Prostate gland (tissue), 2 donors: ENCODE measurements at regions not wholly inside any gene's neighbourhood (a gene's known extent, or its start where the extent isn't known, plus 50 kb on each side); places are given as distances from the start of the nearest gene placed in this dataset.

Experiments
- DNase-seq: peaks from one replicate; pipeline ENCODE4 v3.0.0-alpha.2; 2019; ENCODE audit warnings: low spot score
- H3K27ac ChIP-seq, 2 donors: fragments of 200-600 bp; sonication (generic); 2 replicates each; pipeline ENCODE4 v1.5.1; 2017 to 2019
- H3K27me3 ChIP-seq: fragments of 200-600 bp; sonication (generic); replicated peaks from 2 replicates; pipeline ENCODE4 v1.5.1; 2019; ENCODE audit not compliant: insufficient read depth
- H3K36me3 ChIP-seq, 2 donors: fragments of 200-600 bp; sonication (generic); 1 replicate in 1 of 2; 2 replicates in 1 of 2; pipeline versions ENCODE4 v1.5.1 to v1.8.1; 2017 to 2019
- H3K4me1 ChIP-seq: fragments of 200-600 bp; sonication (generic); replicated peaks from 2 replicates; pipeline ENCODE4 v1.5.1; 2019
- H3K4me3 ChIP-seq, 2 donors: fragments of 200-600 bp; sonication (generic); 2 replicates each; pipeline ENCODE4 v1.5.1; 2017 to 2019
- H3K9me3 ChIP-seq: fragments of 200-600 bp; sonication (generic); 2 replicates; pipeline ENCODE4 v1.5.1; 2017
- POLR2A ChIP-seq: fragments of 450-650 bp; IDR thresholded peaks from one replicate; pipeline ENCODE4 v1.6.1; 2016; ENCODE audit warnings: antibody characterized with exemption, mild to moderate bottlenecking
- POLR2AphosphoS5 ChIP-seq: sonication (generic); formaldehyde crosslinking; IDR thresholded peaks from one replicate; pipeline ENCODE4 v1.6.1; 2017; ENCODE audit warnings: antibody characterized with exemption
- WGBS: methylation state at CpG from one replicate; pipeline ENCODE4 v1.1.5; 2018; 5-methylcytosine and 5-hydroxymethylcytosine counted together
- intact Hi-C: fragments of 100-400 bp; cut with DNase I; formaldehyde crosslinking; loops from one replicate; pipeline ENCODE4 v1.14.2; 2022
- TF ChIP-seq, protein P1 (sequence below), 4 experiments: fragments of 200-600 bp in 2 of 4; fragments of 450-650 bp in 2 of 4; sonication (generic) in 2 of 4; IDR thresholded peaks; 1 replicate in 3 of 4; 2 replicates in 1 of 4; pipeline ENCODE4 v1.5.1; 2016 to 2019; ENCODE audit warnings: antibody characterized with exemption in 4 of 4, mild to moderate bottlenecking in 2 of 4, moderate library complexity in 2 of 4

DNA sequence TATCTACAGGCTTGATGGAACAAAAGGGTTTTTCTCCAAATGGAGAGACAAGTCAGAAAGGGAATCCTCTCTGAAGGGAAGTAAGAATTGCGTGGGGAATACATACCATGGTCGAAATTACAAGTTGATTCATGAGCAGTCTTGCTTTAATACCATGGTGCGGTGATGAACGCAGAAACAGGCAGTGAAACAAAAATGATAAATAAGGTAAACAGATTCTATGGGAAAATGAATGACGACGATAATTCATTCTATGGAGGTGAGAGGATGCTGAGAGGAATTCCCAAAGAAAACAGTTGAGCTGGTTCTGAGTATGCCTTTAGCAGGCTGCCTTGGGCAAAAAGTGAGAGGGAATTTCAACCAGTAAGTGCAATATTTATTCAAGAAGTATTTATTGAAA is 209.4 kb upstream of the RUNX1 start:
- no peak overlapping the region for H3K4me3 ChIP-seq
- no peaks in the 10 kb centered on the region for H3K27me3 ChIP-seq
- WGBS: 92% methylated on average over 6 of the region's 6 CpGs
- intact Hi-C loops: loop anchor here (5.0 kb wide), 2 partner anchors 51 to 366 kb away; no protein-coding TSS in a partner anchor
- H3K36me3 ChIP-seq: no peaks in the 10 kb centered on the region
- no peak overlapping the region for H3K27ac ChIP-seq
- no peaks in the 10 kb centered on the region for H3K4me1 ChIP-seq
- DNase-seq: no peak
- no peaks in the 10 kb centered on the region for H3K9me3 ChIP-seq
- TF ChIP-seq POLR2AphosphoS5 (no peak), POLR2A (no peak)
- TF ChIP-seq, protein P1, sequence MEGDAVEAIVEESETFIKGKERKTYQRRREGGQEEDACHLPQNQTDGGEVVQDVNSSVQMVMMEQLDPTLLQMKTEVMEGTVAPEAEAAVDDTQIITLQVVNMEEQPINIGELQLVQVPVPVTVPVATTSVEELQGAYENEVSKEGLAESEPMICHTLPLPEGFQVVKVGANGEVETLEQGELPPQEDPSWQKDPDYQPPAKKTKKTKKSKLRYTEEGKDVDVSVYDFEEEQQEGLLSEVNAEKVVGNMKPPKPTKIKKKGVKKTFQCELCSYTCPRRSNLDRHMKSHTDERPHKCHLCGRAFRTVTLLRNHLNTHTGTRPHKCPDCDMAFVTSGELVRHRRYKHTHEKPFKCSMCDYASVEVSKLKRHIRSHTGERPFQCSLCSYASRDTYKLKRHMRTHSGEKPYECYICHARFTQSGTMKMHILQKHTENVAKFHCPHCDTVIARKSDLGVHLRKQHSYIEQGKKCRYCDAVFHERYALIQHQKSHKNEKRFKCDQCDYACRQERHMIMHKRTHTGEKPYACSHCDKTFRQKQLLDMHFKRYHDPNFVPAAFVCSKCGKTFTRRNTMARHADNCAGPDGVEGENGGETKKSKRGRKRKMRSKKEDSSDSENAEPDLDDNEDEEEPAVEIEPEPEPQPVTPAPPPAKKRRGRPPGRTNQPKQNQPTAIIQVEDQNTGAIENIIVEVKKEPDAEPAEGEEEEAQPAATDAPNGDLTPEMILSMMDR (IDR thresholded peaks at IDR 0.05): no peak

DNA sequence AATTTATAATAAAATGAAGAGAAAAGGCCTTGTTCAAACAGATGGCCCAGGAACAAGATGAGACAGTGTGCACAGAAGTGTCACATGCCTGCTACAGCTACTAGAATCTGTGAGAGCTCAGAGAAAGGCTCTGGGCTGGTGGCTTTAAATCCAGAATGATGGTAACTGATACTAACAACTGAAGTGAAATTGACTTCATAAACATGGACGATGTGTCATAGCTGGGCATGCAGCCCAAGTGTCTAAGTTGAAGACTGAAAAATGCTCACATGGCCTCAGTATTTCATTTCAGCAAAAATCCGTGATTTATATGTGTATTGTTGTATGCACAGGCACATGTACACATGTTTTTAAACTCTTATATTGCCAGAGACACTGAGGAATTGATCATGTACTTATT is 208.3 kb upstream of the RUNX1 start:
- Histone ChIP-seq H3K27me3 (no peaks in the 10 kb centered on the region), H3K4me3 (no peak overlapping the region), H3K27ac (peak overlapping the region; percentile 80 to 85), H3K9me3 (no peaks in the 10 kb centered on the region), H3K36me3 (no peaks in the 10 kb centered on the region), H3K4me1 (no peaks in the 10 kb centered on the region)
- 6% methylated on average over 2 of the region's 2 CpGs for WGBS
- intact Hi-C loops: loop anchor here (2.0 to 5.0 kb wide), 3 partner anchors 50 to 365 kb away; no protein-coding TSS in a partner anchor
- TF ChIP-seq, protein P1 (IDR thresholded peaks at IDR 0.05): no peak
- peak; percentile 23 for TF ChIP-seq POLR2AphosphoS5
- peak; percentile 44 for DNase-seq

DNA sequence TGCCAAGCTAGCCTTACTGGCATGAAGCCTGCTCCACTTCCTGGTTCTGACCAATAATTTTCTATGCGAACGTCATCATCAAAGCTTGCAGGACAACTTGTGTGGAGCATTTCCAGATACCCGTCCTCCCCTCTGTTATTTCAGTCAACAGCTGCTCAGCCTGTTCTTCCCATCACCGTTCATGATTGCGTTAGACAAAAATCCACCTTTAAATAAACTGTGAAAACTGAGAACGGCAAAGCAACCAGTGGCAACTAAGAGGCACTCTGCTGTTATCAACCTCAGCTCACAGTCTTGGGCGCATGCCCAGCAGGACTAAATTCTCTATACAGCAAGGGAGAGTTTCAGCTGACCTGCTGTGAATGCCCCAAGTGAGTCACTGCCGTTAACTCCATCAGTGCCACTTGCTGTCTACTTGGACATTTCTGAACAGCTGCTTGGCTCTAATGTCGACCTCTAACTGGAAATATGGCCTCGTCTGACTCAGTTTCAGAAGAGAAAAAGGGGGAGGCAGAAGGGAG is 207.4 kb upstream of the RUNX1 start:
- Histone ChIP-seq H3K27me3 (no peaks in the 10 kb centered on the region), H3K4me3 (peak overlapping the region in 1 of 2 donors; percentile 4), H3K27ac (peak overlapping the region; percentile 80 to 85), H3K36me3 (no peaks in the 10 kb centered on the region), H3K4me1 (no peaks in the 10 kb centered on the region), H3K9me3 (no peaks in the 10 kb centered on the region)
- WGBS: 8% methylated on average over 10 of the region's 10 CpGs
- TF ChIP-seq POLR2A (no peak), POLR2AphosphoS5 (peak; percentile 92)
- TF ChIP-seq, protein P1 (IDR thresholded peaks at IDR 0.05): peak in 2 of 4 experiments; percentile 18 to 29
- DNase-seq: peak; percentile 87
- intact Hi-C loops: loop anchor here (2.0 to 5.0 kb wide), 3 partner anchors 49 to 364 kb away; no protein-coding TSS in a partner anchor

DNA sequence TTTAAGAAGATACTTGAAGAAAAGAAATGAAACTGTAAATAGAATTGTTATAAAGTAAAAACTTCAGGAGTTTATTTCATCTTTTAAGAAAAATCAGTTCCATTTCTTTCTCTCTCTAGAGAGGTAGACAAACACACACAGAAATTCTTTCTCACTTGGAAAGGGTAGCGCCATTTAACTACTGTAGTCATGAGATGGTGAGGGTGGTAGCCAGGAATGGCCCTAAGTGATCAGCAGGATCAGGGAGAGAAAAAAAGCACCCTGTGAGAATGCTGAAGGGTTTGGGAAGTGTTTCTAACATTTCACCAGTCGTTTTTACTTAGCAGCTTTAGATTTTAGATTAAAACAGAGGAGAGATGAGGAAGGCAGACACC is 205.7 kb upstream of the RUNX1 start:
- Histone ChIP-seq H3K27ac (peak overlapping the region; percentile 80 to 85), H3K4me1 (no peaks in the 10 kb centered on the region), H3K27me3 (no peaks in the 10 kb centered on the region), H3K36me3 (no peaks in the 10 kb centered on the region), H3K4me3 (no peak overlapping the region), H3K9me3 (no peaks in the 10 kb centered on the region)
- WGBS: 59% methylated on average over 2 of the region's 2 CpGs
- DNase-seq: no peak
- no peak for TF ChIP-seq POLR2A
- TF ChIP-seq, protein P1 (IDR thresholded peaks at IDR 0.05): no peak
- intact Hi-C loops: loop anchor here (5.0 kb wide), 2 partner anchors 47 to 362 kb away; no protein-coding TSS in a partner anchor
